ENCODE measurements at regions not wholly inside any gene's neighbourhood (a gene's known extent, or its start where the extent isn't known, plus 50 kb on each side); places are given as distances from the start of the nearest gene placed in this dataset.
"Not testable (repeated sequence)": the region's sequence is repeated elsewhere in the genome, so short reads cannot be mapped to it uniquely, and the experiment has no call there.

- FAIRE-seq = no peak
Measured at GRCh38 chr6:119431799-119432198, 82.2 kb upstream of the MAN1A1 start.

DNA sequence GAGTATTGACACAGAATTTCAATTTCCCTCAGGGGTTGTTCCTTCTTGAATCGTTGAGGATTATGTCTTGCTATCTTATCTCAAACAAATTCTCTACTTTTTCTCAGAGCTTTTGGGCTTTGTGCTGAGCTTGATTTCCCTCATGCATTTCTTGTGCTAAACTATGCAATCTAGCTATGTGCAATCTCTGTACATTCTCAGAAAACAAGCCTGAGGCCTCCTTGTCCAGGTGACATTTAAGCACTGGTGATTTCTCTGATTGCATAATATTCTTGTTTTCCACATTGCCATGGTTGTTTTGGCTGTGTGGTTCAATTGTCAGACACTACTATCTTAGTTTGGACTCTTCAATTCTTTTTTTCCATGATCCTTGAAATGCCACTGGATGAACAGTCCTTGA lies 81.2 kb upstream of the MAN1A1 start:
- FAIRE-seq = no peak

- no peak for FAIRE-seq
Measured at GRCh38 chr6:119428633-119429032, 79.1 kb upstream of the MAN1A1 start.

DNA sequence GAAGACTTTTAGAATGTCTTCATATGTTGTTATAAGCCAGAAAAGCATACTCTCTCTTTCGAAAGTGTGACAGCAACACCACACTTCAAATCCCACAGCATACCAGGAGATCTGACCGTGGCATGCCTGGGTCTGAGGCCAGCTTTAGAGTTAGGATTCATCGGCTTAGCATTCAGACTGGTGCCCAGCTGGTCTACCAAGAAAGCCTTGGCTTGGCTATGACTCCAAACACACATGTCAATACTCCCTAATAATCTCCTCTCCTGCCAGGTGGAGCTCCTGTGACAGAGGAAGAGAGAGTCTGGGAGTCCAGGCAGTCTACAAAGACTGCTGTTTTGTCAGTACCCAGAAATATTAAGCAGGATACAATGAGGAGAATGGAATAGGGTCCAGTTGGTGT lies 77.1 kb upstream of the MAN1A1 start:
- FAIRE-seq = no peak

- FAIRE-seq = no peak
Measured at GRCh38 chr6:119423996-119424395, 74.4 kb upstream of the MAN1A1 start.

DNA sequence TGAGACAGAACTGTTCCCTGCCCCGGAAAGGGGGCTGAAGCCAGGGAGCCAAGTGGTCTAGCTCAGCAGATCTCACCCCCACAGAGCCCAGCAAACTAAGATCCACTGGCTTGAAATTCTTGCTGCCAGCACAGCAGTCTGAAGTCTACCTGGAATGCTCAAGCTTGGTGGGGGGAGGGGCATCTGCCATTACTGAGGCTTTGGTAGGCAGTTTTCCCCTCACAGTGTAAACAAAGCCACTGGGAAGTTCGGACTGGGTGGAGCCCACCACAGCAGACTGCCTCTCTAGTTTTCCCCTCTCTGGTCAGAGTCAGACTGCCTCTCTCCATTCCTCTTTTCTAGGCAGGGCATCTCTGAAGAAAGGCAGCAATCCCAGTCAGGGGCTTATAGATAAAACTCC lies 68.5 kb upstream of the MAN1A1 start:
- not testable (repeated sequence) for FAIRE-seq

DNA sequence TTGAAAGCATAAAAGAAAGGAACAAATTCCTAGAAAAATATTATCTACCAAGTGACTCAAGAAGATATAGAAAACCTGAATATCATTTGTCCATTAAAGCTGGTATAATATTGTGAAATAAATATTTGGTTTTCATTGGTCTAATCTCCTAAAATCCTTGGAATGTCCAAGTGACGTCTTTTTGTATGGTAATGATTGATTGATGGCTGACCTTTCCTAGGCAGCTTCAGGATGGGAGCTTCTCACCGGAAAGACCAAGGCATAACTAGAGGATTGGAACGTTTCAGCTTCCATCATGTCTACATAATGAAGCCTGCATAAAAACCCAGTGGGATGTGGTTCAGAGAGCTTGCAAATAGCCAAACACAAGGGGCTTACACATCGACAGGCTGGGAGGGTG lies 57.6 kb upstream of the MAN1A1 start:
- FAIRE-seq = no peak

GRCh38 chr6:119405114-119405513 lies 55.6 kb upstream of the MAN1A1 start:
- not testable (repeated sequence) for FAIRE-seq
